HepG2 (cell line): ENCODE measurements at regions not wholly inside any gene's neighbourhood (a gene's known extent, or its start where the extent isn't known, plus 50 kb on each side); places are given as distances from the start of the nearest gene placed in this dataset.
A peak's percentile ranks its signal among the peaks of the same experiment; 100 is the strongest.

Experiments used
- ATAC-seq: fragments of 200-7000 bp; cut with Tn5 transposase; 3 replicates; pipeline ENCODE4 v1.9.1; 2020; ENCODE audit warnings: mild to moderate bottlenecking, moderate library complexity
- BruUV-seq: library from RNA; stranded (reverse); fragments of 400-500 nt; replicated peaks from 2 replicates; lab custom pipeline; 2021; lab: Mats Ljungman, UMichigan
- CTCF ChIA-PET: fragments of 300-600 bp; formaldehyde crosslinking; extraction: SDS; loops from one replicate; lab custom pipeline; 2021; ENCODE audit warnings: low total read pairs, inconsistent platforms, low intra/inter-chr PET ratio; lab: Yijun Ruan, JAX
- POLR2A ChIA-PET: fragments of 350-600 bp; sonication (Branson Sonifier 250); formaldehyde crosslinking; loops from one replicate; lab custom pipeline; 2020; ENCODE audit warnings: antibody characterized with exemption, inconsistent platforms; lab: Yijun Ruan, JAX
- DNase-seq: peaks from one replicate; pipeline ENCODE4 v3.0.0-alpha.2; 2015; ENCODE audit warnings: low spot score
- FAIRE-seq: peaks from 3 replicates; lab custom pipeline; 2011; peaks lifted over from hg19 to GRCh38; lab: Jason Lieb, UNC
- H2AFZ ChIP-seq: one replicate; pipeline ENCODE4 v1.6.1; 2011; ENCODE audit warnings: low read length, inconsistent platforms
- H3K27ac ChIP-seq: fragments of 300-600 bp; 3 replicates; pipeline ENCODE4 v1.8.0; 2011; ENCODE audit warnings: mixed run types, mild to moderate bottlenecking, mixed read lengths, low read length, inconsistent platforms; ENCODE audit not compliant: insufficient read depth; ENCODE audit errors: extremely low read length
- H3K27me3 ChIP-seq, 2 experiments: fragments of 200-600 bp in 1 of 2; 2 replicates in 1 of 2; 3 replicates in 1 of 2; pipeline versions ENCODE4 v1.6.0 to v1.8.0; 2011; ENCODE audit warnings: low read length in 2 of 2, mild to moderate bottlenecking in 2 of 2, moderate library complexity in 2 of 2, inconsistent platforms in 1 of 2; ENCODE audit not compliant: insufficient read depth in 2 of 2, control insufficient read depth in 1 of 2
- H3K36me3 ChIP-seq, 2 experiments: fragments of 200-600 bp in 1 of 2; replicated peaks in 1 of 2; 2 replicates in 1 of 2; 3 replicates in 1 of 2; pipeline versions ENCODE4 v1.5.1 to v1.8.0; 2011; ENCODE audit warnings: low read length in 2 of 2, inconsistent platforms in 1 of 2; ENCODE audit not compliant: insufficient read depth in 2 of 2, control insufficient read depth in 1 of 2
- H3K4me1 ChIP-seq: 2 replicates; pipeline ENCODE4 v1.5.1; 2012; ENCODE audit warnings: low read length, inconsistent platforms; ENCODE audit not compliant: insufficient read depth
- H3K4me2 ChIP-seq: 2 replicates; pipeline ENCODE4 v1.6.0; 2011; ENCODE audit warnings: low read depth, low read length, inconsistent platforms
- H3K4me3 ChIP-seq, 3 experiments: fragments of 200-600 bp in 1 of 3; sonication (generic), shearing (Covaris generic) in 1 of 3; replicated peaks in 1 of 3; 2 replicates each; pipeline ENCODE4 v1.5.1; 2011 to 2016; ENCODE audit warnings: low read length in 3 of 3, inconsistent platforms in 2 of 3, low read depth in 2 of 3, mild to moderate bottlenecking in 2 of 3, control low read depth in 1 of 3, mixed read lengths in 1 of 3; ENCODE audit not compliant: insufficient read depth in 1 of 3
- H3K79me2 ChIP-seq: one replicate; pipeline ENCODE4 v1.6.1; 2011; ENCODE audit warnings: low read length, inconsistent platforms; ENCODE audit not compliant: insufficient read depth
- H3K9ac ChIP-seq: 2 replicates; pipeline ENCODE4 v1.6.0; 2011; ENCODE audit warnings: mild to moderate bottlenecking, low read depth, low read length, inconsistent platforms; ENCODE audit not compliant: insufficient read depth
- H3K9me3 ChIP-seq: 2 replicates; pipeline ENCODE4 v1.5.1; 2012; ENCODE audit warnings: mild to moderate bottlenecking, low read length
- H4K20me1 ChIP-seq: 2 replicates; pipeline ENCODE4 v1.6.0; 2011; ENCODE audit warnings: inconsistent platforms, mild to moderate bottlenecking, low read length, moderate library complexity; ENCODE audit not compliant: insufficient read depth
- PATZ1 ChIP-seq: sonication (generic); formaldehyde crosslinking; IDR thresholded peaks from 2 replicates; pipeline ENCODE4 v1.4.0; 2020; ENCODE audit warnings: missing genetic modification reagents
- ZFP36 ChIP-seq: fragments of 150-350 bp; IDR thresholded peaks from 2 replicates; pipeline ENCODE4 v1.6.1; 2018; ENCODE audit warnings: borderline replicate concordance, low read length, low read depth; ENCODE audit not compliant: partially characterized antibody
- ZNF256 ChIP-seq: sonication (generic); formaldehyde crosslinking; conservative IDR thresholded peaks from 2 replicates; pipeline ENCODE4 v1.4.0; 2020; ENCODE audit warnings: missing genetic modification reagents
- ZNF280B ChIP-seq: sonication (generic); formaldehyde crosslinking; IDR thresholded peaks from 2 replicates; pipeline ENCODE4 v1.5.0; 2020; ENCODE audit warnings: missing genetic modification reagents, mild to moderate bottlenecking, borderline replicate concordance
- ZNF792 ChIP-seq: IDR thresholded peaks from 2 replicates; pipeline ENCODE4 v1.6.1; 2016
- ZNF891 ChIP-seq: sonication (generic); formaldehyde crosslinking; IDR thresholded peaks from 2 replicates; pipeline ENCODE4 v1.5.0; 2020; ENCODE audit warnings: mild to moderate bottlenecking, missing genetic modification reagents
- ZXDC ChIP-seq: sonication (generic); formaldehyde crosslinking; IDR thresholded peaks from 2 replicates; pipeline ENCODE4 v1.5.0; 2020; ENCODE audit warnings: mild to moderate bottlenecking, missing genetic modification reagents
- WGBS: methylation state at CpG from one replicate; pipeline ENCODE4 v1.1.6; 2017; ENCODE audit warnings: low lambda C conversion rate; 5-methylcytosine and 5-hydroxymethylcytosine counted together
- in situ Hi-C: cut with HindIII; loops from 2 replicates; pipeline ENCODE4 v1.10.0; 2017; ENCODE audit warnings: low pct_unique_long_range_greater_than_20kb; ENCODE audit not compliant: extremely low pct_ligation_motif_present
- intact Hi-C: fragments of 100-400 bp; cut with micrococcal nuclease; formaldehyde crosslinking; loops from one replicate; pipeline ENCODE4 v1.10.0; 2022; ENCODE audit not compliant: unreplicated experiment

- Histone ChIP-seq H3K36me3 (no peaks in the 10 kb centered on the region), H3K27me3 (no peaks in the 10 kb centered on the region; a peak in 1 of 5 replicates), H3K4me3 (no peak overlapping the region), H3K4me1 (peaks cover 39% of the 10 kb centered on the region), H3K9me3 (no peaks in the 10 kb centered on the region), H3K9ac (no peak overlapping the region), H3K4me2 (no peak overlapping the region), H3K27ac (no peak overlapping the region), H2AFZ (no peak overlapping the region), H4K20me1 (no peaks in the 10 kb centered on the region), H3K79me2 (peaks cover 3% of the 10 kb centered on the region)
- TF ChIP-seq ZNF256 (CRISPR knock-in tag) = 0 out of 2 replicates have a peak, but pooled peaks have one; percentile 41
- peak; percentile 46; the same call in 1 of the 2 replicates for TF ChIP-seq ZXDC (CRISPR knock-in tag)
- TF ChIP-seq PATZ1 = 0 out of 2 replicates have a peak, but pooled peaks have one; percentile 10
- TF ChIP-seq ZFP36 = no peak
- TF ChIP-seq ZNF280B = peak; percentile 36; the same call in 1 of the 2 replicates
- no peak for TF ChIP-seq ZNF792 (CRISPR knock-in tag)
- 0 out of 2 replicates have a peak, but pooled peaks have one; percentile 20 for TF ChIP-seq ZNF891 (CRISPR knock-in tag)
- no peak for DNase-seq
- no peak for ATAC-seq
- ChIA-PET CTCF (no interaction called here), POLR2A (interaction anchor here (0.7 to 7.2 kb wide), 6 partner anchors 10 to 129 kb away, joined by 3 to 164 read pairs (median 4); no protein-coding TSS in a partner anchor)
- BruUV-seq = no TSS peak
- in situ Hi-C loops (no loop called here), intact Hi-C loops (no loop called here)
- WGBS = 79% methylated on average over 7 of the region's 7 CpGs
- no peak for FAIRE-seq
These were observed 127.0 kb downstream of the CEBPB start for GRCh38 chr20:50317609-50318008.
